ENCODE measurements at regions not wholly inside any gene's neighbourhood (a gene's known extent, or its start where the extent isn't known, plus 50 kb on each side); places are given as distances from the start of the nearest gene placed in this dataset.

DNA sequence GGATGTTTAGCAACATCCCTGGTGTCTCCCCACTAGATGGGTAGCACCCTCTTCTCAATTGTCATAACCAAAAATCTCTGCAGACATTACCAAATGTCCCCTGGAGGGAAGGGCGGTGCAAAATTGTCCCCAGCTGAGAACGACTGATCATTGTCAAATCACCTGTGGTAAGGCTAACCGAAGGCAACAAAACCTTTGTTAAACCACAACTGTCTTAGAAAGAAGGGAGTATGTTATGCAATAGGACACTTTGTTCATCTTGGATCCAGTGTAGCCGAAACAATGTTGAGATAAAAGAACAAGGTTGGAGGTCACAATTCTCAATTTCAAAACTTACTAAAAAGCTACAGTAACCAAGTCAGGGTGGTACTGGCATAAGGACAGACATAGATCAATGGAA is 50.3 kb upstream of the ST3GAL5 start:
- TF ChIP-seq, protein P1, sequence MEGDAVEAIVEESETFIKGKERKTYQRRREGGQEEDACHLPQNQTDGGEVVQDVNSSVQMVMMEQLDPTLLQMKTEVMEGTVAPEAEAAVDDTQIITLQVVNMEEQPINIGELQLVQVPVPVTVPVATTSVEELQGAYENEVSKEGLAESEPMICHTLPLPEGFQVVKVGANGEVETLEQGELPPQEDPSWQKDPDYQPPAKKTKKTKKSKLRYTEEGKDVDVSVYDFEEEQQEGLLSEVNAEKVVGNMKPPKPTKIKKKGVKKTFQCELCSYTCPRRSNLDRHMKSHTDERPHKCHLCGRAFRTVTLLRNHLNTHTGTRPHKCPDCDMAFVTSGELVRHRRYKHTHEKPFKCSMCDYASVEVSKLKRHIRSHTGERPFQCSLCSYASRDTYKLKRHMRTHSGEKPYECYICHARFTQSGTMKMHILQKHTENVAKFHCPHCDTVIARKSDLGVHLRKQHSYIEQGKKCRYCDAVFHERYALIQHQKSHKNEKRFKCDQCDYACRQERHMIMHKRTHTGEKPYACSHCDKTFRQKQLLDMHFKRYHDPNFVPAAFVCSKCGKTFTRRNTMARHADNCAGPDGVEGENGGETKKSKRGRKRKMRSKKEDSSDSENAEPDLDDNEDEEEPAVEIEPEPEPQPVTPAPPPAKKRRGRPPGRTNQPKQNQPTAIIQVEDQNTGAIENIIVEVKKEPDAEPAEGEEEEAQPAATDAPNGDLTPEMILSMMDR (IDR thresholded peaks at IDR 0.05; ENCODE audit: borderline replicate concordance, extremely low read depth, low read length, poor library complexity, severe bottlenecking): no peak
- TF ChIP-seq EZH2 (IDR thresholded peaks at IDR 0.05; ENCODE audit: borderline replicate concordance, low read depth, low read length, severe bottlenecking): no peak

All from DND-41 (cell line).